Fibroblast of lung (primary cell): ENCODE measurements at regions not wholly inside any gene's neighbourhood (a gene's known extent, or its start where the extent isn't known, plus 50 kb on each side); places are given as distances from the start of the nearest gene placed in this dataset.

ENCODE experiments used
- EZH2 ChIP-seq: IDR thresholded peaks from 2 replicates; pipeline ENCODE4 v1.5.1; 2012; ENCODE audit warnings: low read length, control low read depth, mild to moderate bottlenecking; ENCODE audit errors: missing control alignments
- TF ChIP-seq, protein P1 (sequence below), 2 donors: IDR thresholded peaks in 1 of 2; conservative IDR thresholded peaks in 1 of 2; 1 replicate in 1 of 2; 2 replicates in 1 of 2; pipeline ENCODE4 v1.5.1; 2011 to 2012; ENCODE audit warnings: low read length in 2 of 2, control low read depth in 1 of 2, inconsistent platforms in 1 of 2, low read depth in 1 of 2, mild to moderate bottlenecking in 1 of 2

DNA sequence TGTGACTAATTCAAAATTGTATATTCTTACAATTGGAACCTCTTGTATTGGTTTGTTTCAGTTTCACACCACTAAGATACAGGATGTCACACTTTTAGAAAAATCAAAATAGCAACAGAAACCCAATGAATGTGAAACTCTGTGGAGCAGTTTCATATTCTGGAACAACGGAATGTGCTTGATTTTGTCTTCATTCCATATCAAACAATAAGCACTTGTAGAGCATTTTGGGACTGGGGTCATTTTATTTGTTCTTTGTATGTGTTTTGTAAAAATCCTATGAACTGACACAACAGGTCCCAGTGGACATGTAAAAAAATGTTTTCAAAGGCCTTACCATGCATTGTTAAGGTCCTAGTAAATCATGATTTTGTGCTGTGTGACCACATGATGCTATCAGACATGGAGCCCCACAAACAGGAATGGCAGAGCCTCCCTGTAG lies 123.1 kb downstream of the DKK1 start:
- TF ChIP-seq, protein P1, sequence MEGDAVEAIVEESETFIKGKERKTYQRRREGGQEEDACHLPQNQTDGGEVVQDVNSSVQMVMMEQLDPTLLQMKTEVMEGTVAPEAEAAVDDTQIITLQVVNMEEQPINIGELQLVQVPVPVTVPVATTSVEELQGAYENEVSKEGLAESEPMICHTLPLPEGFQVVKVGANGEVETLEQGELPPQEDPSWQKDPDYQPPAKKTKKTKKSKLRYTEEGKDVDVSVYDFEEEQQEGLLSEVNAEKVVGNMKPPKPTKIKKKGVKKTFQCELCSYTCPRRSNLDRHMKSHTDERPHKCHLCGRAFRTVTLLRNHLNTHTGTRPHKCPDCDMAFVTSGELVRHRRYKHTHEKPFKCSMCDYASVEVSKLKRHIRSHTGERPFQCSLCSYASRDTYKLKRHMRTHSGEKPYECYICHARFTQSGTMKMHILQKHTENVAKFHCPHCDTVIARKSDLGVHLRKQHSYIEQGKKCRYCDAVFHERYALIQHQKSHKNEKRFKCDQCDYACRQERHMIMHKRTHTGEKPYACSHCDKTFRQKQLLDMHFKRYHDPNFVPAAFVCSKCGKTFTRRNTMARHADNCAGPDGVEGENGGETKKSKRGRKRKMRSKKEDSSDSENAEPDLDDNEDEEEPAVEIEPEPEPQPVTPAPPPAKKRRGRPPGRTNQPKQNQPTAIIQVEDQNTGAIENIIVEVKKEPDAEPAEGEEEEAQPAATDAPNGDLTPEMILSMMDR (conservative IDR thresholded peaks at IDR 0.05 in 1 of 2, IDR thresholded peaks at IDR 0.05 in 1 of 2; ENCODE audit: low read depth in 1 of 2, low read length in 2 of 2), result no peak
- TF ChIP-seq EZH2, result no peak
